HT-29 (cell line): ENCODE measurements at regions not wholly inside any gene's neighbourhood (a gene's known extent, or its start where the extent isn't known, plus 50 kb on each side); places are given as distances from the start of the nearest gene placed in this dataset.

Experiments
- DNase-seq: peaks from one replicate; pipeline ENCODE4 v3.0.0-alpha.2; 2015; ENCODE audit warnings: low spot score

GRCh38 chr14:22415605-22415959 lies 173.4 kb downstream of the DAD1 start:
- no peak for DNase-seq

- DNase-seq, result no peak
These were observed 174.0 kb downstream of the DAD1 start for GRCh38 chr14:22414876-22415604.

- DNase-seq, result no peak
These were observed 176.1 kb downstream of the DAD1 start for GRCh38 chr14:22412926-22413411.

DNA sequence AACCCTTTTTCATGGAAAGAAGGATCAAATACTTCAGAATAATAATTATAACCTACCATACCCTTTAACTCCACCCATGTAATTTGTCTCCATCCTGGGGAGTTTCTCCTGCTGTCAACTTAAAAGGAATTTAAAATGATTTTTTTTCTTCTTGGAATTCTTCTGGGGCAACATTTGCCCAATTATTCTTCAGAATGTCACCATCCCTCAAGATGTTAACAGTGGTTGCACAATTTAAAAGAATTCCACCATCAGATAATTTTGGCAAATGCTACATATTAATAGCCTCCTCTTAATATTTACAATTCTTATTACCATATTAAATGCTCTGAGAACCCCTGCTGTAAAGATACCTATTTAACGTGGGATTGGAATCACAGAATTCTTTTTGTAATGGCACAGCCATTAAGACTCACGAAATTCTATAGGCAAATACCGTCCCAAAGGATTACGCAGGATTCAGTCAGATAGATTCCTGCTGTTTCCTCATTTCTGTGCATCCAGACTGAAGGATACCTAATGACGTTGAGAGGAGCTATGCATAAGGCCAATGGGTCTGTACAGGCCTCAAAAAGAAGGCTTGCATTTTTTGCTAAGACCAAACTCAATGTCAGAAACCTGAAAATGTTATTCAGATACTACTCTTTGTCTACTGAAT lies 177.5 kb downstream of the DAD1 start:
- DNase-seq, result no peak

DNA sequence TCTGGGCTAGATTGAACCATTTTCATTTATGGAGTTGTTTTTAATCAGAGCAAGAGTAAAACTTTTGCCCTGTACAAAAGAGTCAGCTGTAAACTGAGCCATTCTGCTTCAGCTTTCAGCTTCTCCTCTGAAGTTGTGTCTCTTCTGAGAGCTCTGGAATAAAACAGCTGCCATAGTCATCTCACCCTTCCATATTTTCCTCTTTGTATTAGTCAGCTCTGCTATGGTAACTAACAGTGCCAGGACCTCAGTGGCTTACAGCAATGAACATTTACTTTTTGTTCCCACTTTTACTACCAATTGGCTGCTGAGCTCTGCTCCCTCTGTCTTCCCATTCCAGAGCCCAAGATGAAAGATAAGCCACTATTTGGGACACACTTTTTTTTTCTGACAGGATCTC lies 178.5 kb downstream of the DAD1 start:
- DNase-seq, result no peak

DNA sequence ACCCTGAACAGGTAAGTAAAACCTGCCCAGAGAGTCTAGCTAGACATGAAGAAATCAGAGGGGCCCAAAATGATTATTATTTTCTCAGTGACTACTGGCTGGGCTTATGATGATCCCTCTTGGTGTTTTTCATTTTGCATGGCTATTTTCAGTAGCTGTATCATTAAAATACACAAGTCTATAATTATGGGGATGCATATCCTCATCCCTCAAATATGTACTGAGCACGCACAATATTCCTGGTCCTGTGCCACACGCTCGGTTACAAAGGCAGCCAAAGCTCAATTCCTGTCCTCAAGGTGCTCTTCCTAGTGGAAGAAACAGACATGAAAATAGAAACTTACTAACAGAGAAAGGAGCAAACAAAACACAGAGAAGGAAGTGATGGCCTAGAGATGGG lies 180.0 kb downstream of the DAD1 start:
- DNase-seq, result no peak

- DNase-seq, result no peak
These were observed 180.5 kb downstream of the DAD1 start for GRCh38 chr14:22408547-22408946.

DNA sequence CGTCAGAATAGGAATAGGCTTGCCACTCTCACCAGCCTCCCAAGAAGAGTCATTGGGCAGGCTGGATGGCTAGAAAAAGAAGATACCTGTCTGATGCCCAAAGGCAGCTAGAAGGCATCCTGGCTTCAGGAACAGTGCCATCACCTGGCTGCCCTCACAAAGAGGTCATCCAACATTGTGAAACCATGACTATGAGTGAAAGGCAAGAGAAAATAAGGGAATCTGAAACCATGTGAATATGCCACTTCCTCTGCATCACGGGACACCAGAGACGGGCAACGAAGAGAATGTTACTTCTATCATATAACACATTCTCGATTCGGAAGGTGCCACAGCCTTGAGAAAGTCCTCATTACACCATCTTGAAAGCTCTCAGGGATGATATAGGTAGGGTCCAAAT lies 182.0 kb downstream of the DAD1 start:
- DNase-seq, result no peak

- DNase-seq, result no peak
These were observed 183.8 kb downstream of the DAD1 start for GRCh38 chr14:22405201-22405600.

- no peak for DNase-seq
These were observed 185.7 kb downstream of the DAD1 start for GRCh38 chr14:22403296-22403695.

DNA sequence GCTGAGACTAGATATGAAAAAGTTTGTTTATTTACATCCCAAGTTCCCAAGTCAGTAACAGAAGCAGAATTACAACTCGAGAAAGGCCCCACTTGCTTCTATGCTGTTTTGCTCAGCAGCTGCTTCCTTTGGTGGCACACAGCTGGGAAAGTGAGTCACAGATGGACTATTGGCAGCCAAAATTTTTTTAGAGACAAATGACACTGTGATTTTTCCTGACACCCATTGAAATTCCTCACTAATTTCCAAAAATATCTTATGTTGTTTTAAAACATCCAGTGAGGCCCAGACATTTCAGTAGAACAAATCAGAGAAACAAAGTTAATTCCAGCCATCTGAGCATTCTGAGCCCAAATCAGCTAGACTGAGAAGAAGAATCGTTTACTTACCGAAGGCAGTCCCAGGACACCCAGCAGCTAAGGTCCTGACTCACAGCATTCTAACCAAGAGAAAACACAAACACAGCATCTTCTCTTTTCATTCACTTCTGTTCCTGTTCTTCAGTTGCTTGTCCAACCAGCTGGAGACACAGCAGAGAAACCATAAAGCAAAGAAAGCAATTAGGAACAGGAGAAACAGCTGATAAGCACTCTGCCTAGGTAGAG lies 188.3 kb downstream of the DAD1 start:
- DNase-seq, result no peak

- no peak for DNase-seq
These were observed 189.2 kb downstream of the DAD1 start for GRCh38 chr14:22399776-22400175.

GRCh38 chr14:22397221-22397737 lies 191.7 kb downstream of the DAD1 start:
- DNase-seq, result no peak

DNA sequence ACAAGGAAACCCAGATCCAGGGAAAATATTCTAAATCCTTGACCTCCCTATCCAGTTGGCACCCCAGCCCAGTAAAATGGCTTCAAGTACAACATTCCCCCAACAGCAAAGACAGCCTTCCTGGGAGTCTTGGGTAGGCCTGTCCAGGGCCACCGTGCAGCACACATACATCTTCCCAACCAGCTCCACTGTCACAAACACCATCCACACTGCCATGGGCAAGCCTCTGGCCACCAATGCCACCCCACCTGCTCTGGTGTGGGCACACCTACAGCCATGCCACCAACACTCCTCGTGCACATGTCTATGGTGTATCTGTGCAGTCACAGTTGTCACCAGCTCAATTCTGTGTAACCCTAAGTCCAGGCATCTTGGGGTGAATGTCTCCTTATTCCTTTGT lies 193.2 kb downstream of the DAD1 start:
- no peak for DNase-seq

DNA sequence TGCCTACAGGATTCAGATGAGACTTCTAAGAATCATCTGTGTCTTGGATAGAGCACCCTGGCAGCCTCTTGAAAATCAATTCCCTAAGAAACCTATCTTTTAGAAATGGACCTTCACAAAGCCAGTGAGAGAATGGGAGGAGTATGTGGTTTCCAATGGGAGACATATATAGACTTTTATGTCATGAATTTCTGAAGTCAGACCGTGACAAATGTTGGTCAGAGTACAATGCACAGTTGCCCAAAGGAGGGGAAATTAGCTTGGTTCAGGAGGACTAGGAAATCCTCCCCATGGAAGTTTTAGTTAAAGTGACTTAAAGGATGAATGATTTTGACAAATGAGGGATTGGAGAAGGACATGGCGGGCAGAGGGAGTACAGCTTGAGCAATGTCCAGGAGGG lies 194.4 kb downstream of the DAD1 start:
- DNase-seq, result no peak

DNA sequence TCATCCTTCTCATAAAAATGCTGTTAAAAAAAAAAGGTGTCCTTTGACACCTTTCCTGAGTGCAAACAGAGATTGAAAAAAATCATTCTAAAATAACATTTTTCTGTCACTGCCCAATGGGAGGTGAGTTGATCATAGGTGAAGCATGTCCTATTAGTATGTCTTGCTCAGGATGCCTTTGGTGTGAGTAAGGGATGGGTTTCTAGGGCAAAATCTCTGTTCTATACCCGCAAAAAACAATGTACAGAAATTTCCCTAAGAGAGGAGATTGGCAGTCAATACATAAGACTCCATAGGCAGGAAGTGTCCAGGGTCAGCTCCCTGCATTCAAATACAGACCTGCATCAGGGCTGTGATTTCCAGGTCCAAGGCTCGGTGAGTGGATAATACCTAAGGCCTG lies 195.2 kb downstream of the DAD1 start:
- no peak for DNase-seq

DNA sequence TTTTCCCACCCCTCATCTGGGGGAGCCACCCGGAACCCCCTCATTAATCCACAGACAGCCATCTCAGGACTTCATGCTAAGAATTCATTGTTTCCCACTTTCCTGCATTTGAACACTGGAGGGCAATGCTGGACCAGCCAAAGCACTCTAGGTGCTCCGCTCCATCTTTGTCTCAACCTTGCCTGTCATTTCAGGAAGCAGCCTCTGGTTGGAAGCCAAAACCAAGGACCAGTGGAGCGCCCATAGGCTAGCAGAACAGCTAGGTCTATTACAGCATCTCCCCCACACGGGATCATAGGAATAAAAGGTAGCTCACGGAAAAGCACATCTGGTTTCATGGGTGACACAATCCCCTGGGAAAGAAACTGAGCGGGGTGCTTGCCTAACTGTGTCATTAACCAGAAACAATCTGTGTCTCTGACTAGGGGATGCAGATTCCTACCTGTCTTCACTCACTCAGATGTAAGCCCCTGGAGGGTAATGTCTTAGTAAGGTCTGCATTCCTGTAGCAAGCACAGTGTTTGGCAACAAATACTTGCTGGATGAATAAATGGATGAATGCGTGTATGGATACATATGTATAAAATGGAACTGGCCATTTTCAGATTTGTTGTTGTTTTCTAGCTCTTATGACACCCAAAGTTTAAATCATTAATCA lies 197.0 kb downstream of the DAD1 start:
- peak; percentile 71 for DNase-seq

GRCh38 chr14:22390824-22391461 lies 198.1 kb downstream of the DAD1 start:
- peak; percentile 51 for DNase-seq

DNA sequence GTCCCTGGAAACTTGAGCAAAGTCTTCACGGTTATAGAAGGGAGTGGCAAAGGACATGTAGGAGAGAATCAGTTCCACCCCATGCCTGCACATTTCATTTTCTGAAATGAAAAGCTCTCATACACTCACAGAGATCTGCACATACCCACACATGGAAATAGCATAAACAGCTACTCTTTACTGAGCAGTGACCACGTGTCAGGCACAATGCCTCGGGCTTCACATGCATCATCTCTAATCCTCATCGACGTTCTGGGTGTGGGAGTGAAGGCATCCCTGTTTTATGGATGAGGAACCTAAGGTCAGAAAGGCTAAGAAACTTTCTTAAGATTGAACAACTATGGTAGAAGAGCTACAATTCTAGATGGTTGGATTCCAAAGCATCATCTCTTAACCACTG lies 198.8 kb downstream of the DAD1 start:
- DNase-seq, result no peak

- DNase-seq, result peak; percentile 51
These were observed 200.1 kb downstream of the DAD1 start for GRCh38 chr14:22388669-22389595.
